H1 (cell line): ENCODE measurements at regions not wholly inside any gene's neighbourhood (a gene's known extent, or its start where the extent isn't known, plus 50 kb on each side); places are given as distances from the start of the nearest gene placed in this dataset.

Experiments used
- CTCF ChIA-PET: fragments of 300-600 bp; sonication (Branson Sonifier 250); formaldehyde crosslinking; loops from one replicate; lab custom pipeline; 2021; ENCODE audit not compliant: partially characterized antibody; lab: Charles Lee
- POLR2A ChIA-PET: fragments of 300-600 bp; sonication (Branson Sonifier 250); formaldehyde crosslinking; loops from one replicate; lab custom pipeline; 2021; ENCODE audit warnings: inconsistent platforms; ENCODE audit not compliant: partially characterized antibody; lab: Charles Lee
- DNase-seq, 2 experiments: peaks; one replicate each; pipeline versions ENCODE4 v3.0.0 to v3.0.0-alpha.2; 2010 to 2022; ENCODE audit warnings: low spot score in 2 of 2, low read depth in 1 of 2, mixed read lengths in 1 of 2
- FAIRE-seq: peaks from 2 replicates; lab custom pipeline; 2011; peaks lifted over from hg19 to GRCh38; lab: Jason Lieb, UNC
- H2AFZ ChIP-seq: 2 replicates; pipeline ENCODE4 v1.8.1; 2012; ENCODE audit warnings: low read length, inconsistent platforms
- H2AK5ac ChIP-seq: 2 replicates; pipeline ENCODE4 v1.6.1; 2013; ENCODE audit warnings: low read depth, low read length
- H2BK120ac ChIP-seq: replicated peaks from 2 replicates; pipeline ENCODE3; 2013; ENCODE audit warnings: low read depth, low read length, inconsistent platforms
- H2BK12ac ChIP-seq: 2 replicates; pipeline ENCODE4 v1.6.1; 2013; ENCODE audit warnings: low read depth, low read length
- H2BK15ac ChIP-seq: 2 replicates; pipeline ENCODE4 v1.6.1; 2013; ENCODE audit warnings: low read length
- H2BK20ac ChIP-seq: 2 replicates; pipeline ENCODE4 v1.6.1; 2013; ENCODE audit warnings: low read length
- H2BK5ac ChIP-seq: 2 replicates; pipeline ENCODE4 v1.6.1; 2013; ENCODE audit warnings: low read depth, low read length
- H3K14ac ChIP-seq: 2 replicates; pipeline ENCODE4 v1.6.1; 2013; ENCODE audit warnings: inconsistent platforms; ENCODE audit not compliant: insufficient read length
- H3K18ac ChIP-seq: 2 replicates; pipeline ENCODE4 v1.6.1; 2013; ENCODE audit warnings: low read length; ENCODE audit errors: extremely low read depth
- H3K23ac ChIP-seq: 2 replicates; pipeline ENCODE4 v1.6.1; 2013; ENCODE audit warnings: inconsistent platforms; ENCODE audit not compliant: insufficient read length
- H3K23me2 ChIP-seq: 2 replicates; pipeline ENCODE4 v1.6.1; 2013; ENCODE audit warnings: low read depth, low read length
- H3K27ac ChIP-seq: 2 replicates; pipeline ENCODE4 v1.6.1; 2011; ENCODE audit warnings: low read depth, low read length, inconsistent platforms
- H3K27me3 ChIP-seq, 4 experiments: replicated peaks in 1 of 4; 1 replicate in 1 of 4; 2 replicates in 3 of 4; pipeline versions ENCODE4 v1.6.1 to v1.8.1; 2011 to 2013; ENCODE audit warnings: low read length in 3 of 4, mild to moderate bottlenecking in 3 of 4, inconsistent platforms in 2 of 4, mixed read lengths in 2 of 4, moderate library complexity in 1 of 4; ENCODE audit not compliant: control insufficient read depth in 3 of 4, insufficient read depth in 3 of 4; ENCODE audit errors: extremely low read depth in 1 of 4
- H3K36me3 ChIP-seq, 4 experiments: 2 replicates each; pipeline versions ENCODE4 v1.6.1 to v1.8.1; 2011 to 2013; ENCODE audit warnings: mild to moderate bottlenecking in 4 of 4, low read length in 3 of 4, moderate library complexity in 2 of 4, control low read depth in 1 of 4, inconsistent platforms in 1 of 4; ENCODE audit not compliant: insufficient read depth in 4 of 4, control insufficient read depth in 2 of 4
- H3K4ac ChIP-seq: replicated peaks from 2 replicates; pipeline ENCODE3; 2013; ENCODE audit warnings: low read length, low read depth, mixed read lengths, inconsistent platforms; ENCODE audit not compliant: insufficient read length
- H3K4me1 ChIP-seq, 4 experiments: replicated peaks in 1 of 4; 1 replicate in 1 of 4; 2 replicates in 3 of 4; pipeline versions ENCODE4 v1.6.1 to v1.8.1; 2011 to 2013; ENCODE audit warnings: low read length in 3 of 4, inconsistent platforms in 2 of 4, mixed read lengths in 1 of 4; ENCODE audit not compliant: insufficient read depth in 4 of 4, control insufficient read depth in 3 of 4
- H3K4me2 ChIP-seq, 2 experiments: 2 replicates each; pipeline versions ENCODE4 v1.6.1 to v1.8.1; 2011 to 2013; ENCODE audit warnings: low read depth in 2 of 2, low read length in 2 of 2, control low read depth in 1 of 2, inconsistent platforms in 1 of 2, mild to moderate bottlenecking in 1 of 2; ENCODE audit not compliant: insufficient read depth in 1 of 2
- H3K4me3 ChIP-seq, 4 experiments: fragments of 200-600, 300-600 bp in 1 of 4; sonication (generic), shearing (Covaris generic), sonication (Bioruptor Twin) in 1 of 4; 2 replicates each; pipeline versions ENCODE4 v1.5.1 to v1.8.1; 2011 to 2016; ENCODE audit warnings: low read length in 4 of 4, low read depth in 3 of 4, control low read depth in 2 of 4, inconsistent platforms in 2 of 4, mild to moderate bottlenecking in 2 of 4, mixed read lengths in 1 of 4, moderate library complexity in 1 of 4; ENCODE audit not compliant: insufficient read depth in 2 of 4; ENCODE audit errors: extremely low read depth in 1 of 4
- H3K56ac ChIP-seq: replicated peaks from 2 replicates; pipeline ENCODE3; 2013; ENCODE audit warnings: low read depth, mild to moderate bottlenecking, mixed read lengths, low read length, inconsistent platforms; ENCODE audit not compliant: insufficient read length
- H3K79me1 ChIP-seq: 2 replicates; pipeline ENCODE4 v1.6.1; 2013; ENCODE audit warnings: low read depth, low read length, control low read depth
- H3K79me2 ChIP-seq, 2 experiments: 2 replicates each; pipeline versions ENCODE4 v1.6.1 to v1.8.1; 2012 to 2013; ENCODE audit warnings: low read length in 2 of 2, mild to moderate bottlenecking in 2 of 2, inconsistent platforms in 1 of 2; ENCODE audit not compliant: insufficient read depth in 2 of 2, control insufficient read depth in 1 of 2
- H3K9ac ChIP-seq, 4 experiments: replicated peaks in 1 of 4; 1 replicate in 1 of 4; 2 replicates in 3 of 4; pipeline versions ENCODE4 v1.6.1 to v1.8.1; 2011 to 2013; ENCODE audit warnings: low read depth in 3 of 4, low read length in 3 of 4, control low read depth in 2 of 4, mild to moderate bottlenecking in 2 of 4, moderate library complexity in 2 of 4, inconsistent platforms in 1 of 4; ENCODE audit errors: extremely low read depth in 1 of 4
- H3K9me3 ChIP-seq, 2 experiments: 2 replicates each; pipeline versions ENCODE4 v1.6.1 to v1.8.1; 2012 to 2013; ENCODE audit warnings: mild to moderate bottlenecking in 2 of 2, moderate library complexity in 2 of 2, control low read depth in 1 of 2, inconsistent platforms in 1 of 2, low read depth in 1 of 2, low read length in 1 of 2, mixed read lengths in 1 of 2; ENCODE audit not compliant: insufficient read depth in 2 of 2
- H4K20me1 ChIP-seq, 2 experiments: replicated peaks in 1 of 2; 2 replicates each; pipeline versions ENCODE3 to v1.8.1; 2011 to 2013; ENCODE audit warnings: inconsistent platforms in 2 of 2, low read length in 2 of 2, mild to moderate bottlenecking in 1 of 2; ENCODE audit not compliant: insufficient read depth in 2 of 2, control insufficient read depth in 1 of 2
- H4K5ac ChIP-seq: 2 replicates; pipeline ENCODE4 v1.6.1; 2013; ENCODE audit warnings: low read length, low read depth, mixed read lengths, inconsistent platforms; ENCODE audit not compliant: insufficient read length
- H4K8ac ChIP-seq: 2 replicates; pipeline ENCODE4 v1.8.0; 2013; ENCODE audit warnings: mild to moderate bottlenecking, moderate library complexity, low read length, inconsistent platforms; ENCODE audit not compliant: insufficient read depth; ENCODE audit errors: extremely low read depth
- H4K91ac ChIP-seq: replicated peaks from 2 replicates; pipeline ENCODE3; 2013; ENCODE audit warnings: low read length, mixed read lengths, inconsistent platforms; ENCODE audit not compliant: insufficient read length
- BACH1 ChIP-seq: IDR thresholded peaks from 2 replicates; pipeline ENCODE4 v1.6.1; 2012; ENCODE audit warnings: low read length, improper control_type of control experiment
- CREB1 ChIP-seq: IDR thresholded peaks from 2 replicates; pipeline ENCODE4 v1.6.1; 2012; ENCODE audit warnings: inconsistent platforms
- EP300 ChIP-seq, 2 experiments: IDR thresholded peaks; 1 replicate in 1 of 2; 2 replicates in 1 of 2; pipeline ENCODE4 v1.6.1; 2011 to 2012; ENCODE audit warnings: low read depth in 2 of 2, low read length in 2 of 2, mild to moderate bottlenecking in 2 of 2, borderline replicate concordance in 1 of 2, inconsistent platforms in 1 of 2, moderate library complexity in 1 of 2
- JUN ChIP-seq: IDR thresholded peaks from 2 replicates; pipeline ENCODE4 v1.6.1; 2011; ENCODE audit warnings: low read depth, mild to moderate bottlenecking, improper control_type of control experiment, low read length
- MAFK ChIP-seq: IDR thresholded peaks from 2 replicates; pipeline ENCODE4 v1.6.1; 2012; ENCODE audit warnings: low read depth, mild to moderate bottlenecking, improper control_type of control experiment, low read length
- RAD21 ChIP-seq, 2 experiments: IDR thresholded peaks in 1 of 2; conservative IDR thresholded peaks in 1 of 2; 2 replicates each; pipeline ENCODE4 v1.6.1; 2011; ENCODE audit warnings: low read depth in 2 of 2, low read length in 2 of 2, improper control_type of control experiment in 1 of 2, inconsistent platforms in 1 of 2, mild to moderate bottlenecking in 1 of 2, moderate library complexity in 1 of 2
- SAP30 ChIP-seq: fragments of 300-600 bp; sonication (generic); IDR thresholded peaks from 2 replicates; pipeline ENCODE4 v1.7.1; 2012; ENCODE audit warnings: low read length, moderate library complexity, mild to moderate bottlenecking, inconsistent platforms; ENCODE audit not compliant: insufficient read depth, insufficient replicate concordance
- TAF1 ChIP-seq: IDR thresholded peaks from 2 replicates; pipeline ENCODE4 v1.6.1; 2011; ENCODE audit warnings: mild to moderate bottlenecking, low read depth, low read length
- WGBS, 2 experiments: shearing (Covaris generic) in 1 of 2; methylation state at CpG; one replicate each; pipeline versions ENCODE4 v1.1.6 to v1.1.7; 2013 to 2015; ENCODE audit warnings: low lambda C conversion rate in 2 of 2, mixed read lengths in 2 of 2, inconsistent platforms in 1 of 2, low coverage in 1 of 2, missing lambda C conversion rate in 1 of 2; ENCODE audit not compliant: insufficient replicate concordance in 2 of 2, insufficient coverage in 1 of 2, insufficient read length in 1 of 2; ENCODE audit errors: extremely low coverage in 1 of 2, missing lambda C conversion rate in 1 of 2; 5-methylcytosine and 5-hydroxymethylcytosine counted together

DNA sequence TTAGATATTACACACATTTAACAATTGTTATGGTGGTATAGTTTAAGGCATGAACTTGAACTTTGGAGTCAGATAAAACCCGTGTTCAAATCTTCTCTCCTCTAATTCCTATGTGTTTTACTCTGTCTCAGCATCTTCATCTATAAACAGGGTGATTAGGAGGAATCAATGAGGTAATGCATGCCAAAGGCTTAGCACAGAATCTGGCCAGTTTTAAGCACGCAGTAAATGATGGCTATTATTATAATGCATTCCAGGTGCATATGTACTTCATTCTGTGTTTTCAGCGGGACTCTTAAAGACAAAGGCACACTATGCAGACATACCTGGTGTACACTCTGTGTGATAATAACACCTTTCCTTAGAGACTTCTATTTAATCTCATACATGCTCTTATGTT, 88.0 kb upstream of the FRY start:
- Histone ChIP-seq H3K9ac (no peak overlapping the region), H3K4me1 (peaks cover 0 to 2% (median 0%) of the 10 kb centered on the region in 4 experiments; a peak in 2 of 7 replicates), H3K23ac (no peak overlapping the region), H3K4me3 (no peak overlapping the region), H2BK120ac (no peak overlapping the region), H3K18ac (no peak overlapping the region), H2BK20ac (no peak overlapping the region), H3K23me2 (no peaks in the 10 kb centered on the region), H2BK15ac (no peak overlapping the region), H2BK12ac (no peak overlapping the region), H3K4me2 (no peak overlapping the region), H3K79me1 (no peaks in the 10 kb centered on the region), H3K36me3 (no peaks in the 10 kb centered on the region), H4K5ac (no peak overlapping the region), H3K9me3 (no peaks in the 10 kb centered on the region), H3K27me3 (no peaks in the 10 kb centered on the region), H3K27ac (no peak overlapping the region), H4K8ac (no peak overlapping the region), H3K14ac (no peak overlapping the region), H3K79me2 (no peaks in the 10 kb centered on the region), H4K20me1 (no peaks in the 10 kb centered on the region), H2AK5ac (no peak overlapping the region), H4K91ac (no peak overlapping the region), H2AFZ (no peak overlapping the region), H2BK5ac (no peak overlapping the region), H3K56ac (no peak overlapping the region), H3K4ac (no peak overlapping the region)
- ChIA-PET CTCF (interaction anchor here (4.5 kb wide), 1 partner anchor 33 kb away, joined by 15 read pairs; no protein-coding TSS in a partner anchor), POLR2A (no interaction called here)
- FAIRE-seq (no peak), DNase-seq (no peak)
- TF ChIP-seq TAF1 (no peak), MAFK (no peak), BACH1 (no peak), RAD21 (IDR thresholded peaks at IDR 0.05 in 1 of 2, conservative IDR thresholded peaks at IDR 0.05 in 1 of 2; ENCODE audit: low read depth in 2 of 2, low read length in 2 of 2) (no peak), JUN (no peak), CREB1 (no peak), EP300 (IDR thresholded peaks at IDR 0.05; ENCODE audit: borderline replicate concordance in 1 of 2, low read depth in 2 of 2, low read length in 2 of 2) (no peak), SAP30 (no peak)
- 84% methylated on average over 3 of the region's 3 CpGs; no CpG with 5 or more reads in 1 of the 2 experiments for WGBS, 2 experiments
